ENCODE measurements at regions not wholly inside any gene's neighbourhood (a gene's known extent, or its start where the extent isn't known, plus 50 kb on each side); places are given as distances from the start of the nearest gene placed in this dataset.

GRCh38 chr2:198782734-198783133, 675.0 kb downstream of the SATB2 start:
- H3K9me2 ChIP-seq (replicated peaks; ENCODE audit: insufficient read depth), result no peaks in the 10 kb centered on the region
- H2AFZ ChIP-seq, result no peak overlapping the region
- H3K36me3 ChIP-seq (replicated peaks; ENCODE audit: insufficient read depth, low read depth), result no peaks in the 10 kb centered on the region
- no peaks in the 10 kb centered on the region for H3K79me2 ChIP-seq
- no peak for TF ChIP-seq EZH2phosphoT487 (IDR thresholded peaks at IDR 0.05; ENCODE audit: low read depth, severe bottlenecking, unreplicated experiment)
- no peak for TF ChIP-seq EZH2 (IDR thresholded peaks at IDR 0.05; ENCODE audit: borderline replicate concordance)
- no peak for TF ChIP-seq CTCF (IDR thresholded peaks at IDR 0.05; ENCODE audit: poor library complexity)
- H3K4me2 ChIP-seq, result no peak overlapping the region
- no peak for DNase-seq (ENCODE audit: low spot score)
- no peaks in the 10 kb centered on the region for H3K9me3 ChIP-seq (ENCODE audit: low read depth)
- H3K4me1 ChIP-seq (ENCODE audit: insufficient read depth), result no peaks in the 10 kb centered on the region
- no peak overlapping the region for H3K27ac ChIP-seq
- no peaks in the 10 kb centered on the region for H3K27me3 ChIP-seq
- no peaks in the 10 kb centered on the region for H4K20me1 ChIP-seq (ENCODE audit: insufficient read depth, poor library complexity, severe bottlenecking)
- H3K4me3 ChIP-seq, result no peak overlapping the region
- WGBS (ENCODE audit: low lambda C conversion rate, missing lambda C conversion rate), result 80% methylated on average over 3 of the region's 3 CpGs

- H3K4me2 ChIP-seq, result no peak overlapping the region
- H3K27ac ChIP-seq, result no peak overlapping the region
- H3K36me3 ChIP-seq (replicated peaks; ENCODE audit: insufficient read depth, low read depth), result no peaks in the 10 kb centered on the region
- no peaks in the 10 kb centered on the region for H3K9me3 ChIP-seq (ENCODE audit: low read depth)
- no peaks in the 10 kb centered on the region for H3K4me1 ChIP-seq (ENCODE audit: insufficient read depth)
- H4K20me1 ChIP-seq (ENCODE audit: insufficient read depth, poor library complexity, severe bottlenecking), result no peaks in the 10 kb centered on the region
- TF ChIP-seq CTCF (IDR thresholded peaks at IDR 0.05; ENCODE audit: poor library complexity) (no peak), EZH2phosphoT487 (IDR thresholded peaks at IDR 0.05; ENCODE audit: low read depth, severe bottlenecking, unreplicated experiment) (no peak)
- no peaks in the 10 kb centered on the region for H3K79me2 ChIP-seq
- no peak for DNase-seq (ENCODE audit: low spot score)
- 77% methylated on average over 6 of the region's 6 CpGs for WGBS (ENCODE audit: low lambda C conversion rate, missing lambda C conversion rate)
- H2AFZ ChIP-seq, result no peak overlapping the region
- H3K27me3 ChIP-seq, result no peaks in the 10 kb centered on the region
- no peak overlapping the region for H3K4me3 ChIP-seq
- no peaks in the 10 kb centered on the region for H3K9me2 ChIP-seq (replicated peaks; ENCODE audit: insufficient read depth)
These were observed 680.9 kb downstream of the SATB2 start for GRCh38 chr2:198776616-198777406.

- Histone ChIP-seq H3K9me2 (replicated peaks; ENCODE audit: insufficient read depth) (no peaks in the 10 kb centered on the region), H3K27me3 (no peaks in the 10 kb centered on the region), H3K4me2 (no peak overlapping the region), H2AFZ (no peak overlapping the region), H3K36me3 (replicated peaks; ENCODE audit: insufficient read depth, low read depth) (no peaks in the 10 kb centered on the region), H3K79me2 (no peaks in the 10 kb centered on the region), H3K4me1 (ENCODE audit: insufficient read depth) (no peaks in the 10 kb centered on the region), H3K9me3 (ENCODE audit: low read depth) (no peaks in the 10 kb centered on the region), H4K20me1 (ENCODE audit: insufficient read depth, poor library complexity, severe bottlenecking) (no peaks in the 10 kb centered on the region), H3K4me3 (no peak overlapping the region), H3K27ac (no peak overlapping the region)
- TF ChIP-seq EZH2phosphoT487 (IDR thresholded peaks at IDR 0.05; ENCODE audit: low read depth, severe bottlenecking, unreplicated experiment) (no peak), EZH2 (IDR thresholded peaks at IDR 0.05; ENCODE audit: borderline replicate concordance) (no peak), CTCF (IDR thresholded peaks at IDR 0.05; ENCODE audit: poor library complexity) (no peak)
- no peak for DNase-seq (ENCODE audit: low spot score)
- 80% methylated on average over 5 of the region's 5 CpGs for WGBS (ENCODE audit: low lambda C conversion rate, missing lambda C conversion rate)
These were observed 682.0 kb downstream of the SATB2 start for GRCh38 chr2:198775737-198776136.

Measured in hepatocyte (in vitro differentiated cells).